ENCODE measurements at regions not wholly inside any gene's neighbourhood (a gene's known extent, or its start where the extent isn't known, plus 50 kb on each side); places are given as distances from the start of the nearest gene placed in this dataset.
"Not testable (repeated sequence)": the region's sequence is repeated elsewhere in the genome, so short reads cannot be mapped to it uniquely, and the experiment has no call there.

DNA sequence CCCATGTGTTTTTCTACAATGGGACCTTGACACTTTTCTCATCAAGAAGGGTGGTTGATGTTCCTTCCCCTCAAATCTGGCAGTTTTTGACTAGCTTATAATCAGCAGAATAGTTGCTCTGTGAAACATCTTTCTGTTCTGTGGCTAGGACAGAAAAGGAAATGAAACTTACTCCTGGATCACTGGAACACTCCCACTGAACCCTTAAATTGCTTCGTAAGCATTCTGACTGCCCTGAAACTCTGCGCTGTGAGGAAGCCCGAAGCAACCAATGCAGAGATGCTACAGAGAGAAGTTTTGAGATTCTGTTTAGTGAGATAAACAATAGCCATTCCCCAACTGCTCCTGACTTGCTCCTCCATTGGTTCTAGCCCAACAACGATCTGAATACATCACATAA, 602.2 kb downstream of the CENPC start:
- DNase-seq (ENCODE audit: low read depth in 1 of 2, low spot score in 1 of 2), result no peak

DNA sequence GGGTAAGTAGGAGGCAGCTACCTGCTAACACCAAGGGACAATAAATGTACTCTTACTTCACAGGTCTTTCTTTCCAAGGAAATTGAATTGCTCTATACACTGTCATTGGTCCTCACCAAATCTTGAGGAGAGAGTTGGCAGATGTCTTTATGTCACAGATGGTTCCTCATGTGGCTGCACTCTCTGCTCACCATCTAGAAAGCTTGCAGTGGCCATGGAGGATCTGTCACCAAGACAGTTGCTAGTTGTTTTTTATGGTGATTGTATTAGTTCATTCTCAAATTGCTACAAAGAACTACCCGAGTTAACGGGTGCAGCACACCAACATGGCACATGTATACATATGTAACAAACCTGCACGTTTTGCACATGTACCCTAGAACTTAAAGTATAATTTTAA, 613.3 kb downstream of the CENPC start:
- DNase-seq (ENCODE audit: low read depth in 1 of 2, low spot score in 1 of 2), result not testable (repeated sequence)

DNA sequence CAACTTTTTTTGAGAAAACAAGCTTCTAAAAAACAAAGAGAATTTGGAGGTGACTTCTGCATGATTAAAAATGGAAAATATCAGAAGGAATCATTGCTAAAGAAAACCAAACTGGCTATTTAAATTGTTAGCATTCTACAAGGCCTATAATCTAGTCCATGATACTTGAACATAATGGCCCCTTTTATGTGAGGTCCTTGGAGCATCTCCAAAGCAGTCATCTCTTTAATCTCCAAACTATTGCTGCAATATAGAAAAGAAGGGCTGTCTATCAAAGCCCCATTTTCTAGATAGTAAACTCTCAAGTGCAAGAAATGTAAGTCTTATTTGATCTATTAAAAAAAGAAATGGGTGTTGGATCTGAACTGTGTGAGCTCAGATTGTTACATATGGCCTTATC, 615.1 kb downstream of the CENPC start:
- no peak for DNase-seq (ENCODE audit: low read depth in 1 of 2, low spot score in 1 of 2)

DNA sequence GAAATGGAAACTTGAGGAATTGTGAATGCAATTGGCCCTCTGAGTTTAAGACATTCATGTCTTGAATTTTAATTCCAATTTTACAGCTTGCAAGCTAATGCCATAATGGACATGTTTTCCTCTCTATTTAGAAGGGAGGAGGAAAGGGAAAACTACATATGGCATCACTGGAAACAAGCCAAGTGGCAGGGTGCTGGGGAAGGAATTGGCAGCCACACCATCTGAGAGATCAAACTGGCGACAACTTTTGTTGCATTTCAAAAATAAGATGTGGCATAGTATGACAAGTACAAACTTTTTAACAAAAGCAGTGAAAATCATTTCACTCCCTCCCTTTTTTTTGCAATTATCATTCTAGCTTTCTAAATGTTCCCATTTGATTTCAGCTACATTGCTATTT, 615.6 kb downstream of the CENPC start:
- DNase-seq (ENCODE audit: low read depth in 1 of 2, low spot score in 1 of 2), result no peak

DNA sequence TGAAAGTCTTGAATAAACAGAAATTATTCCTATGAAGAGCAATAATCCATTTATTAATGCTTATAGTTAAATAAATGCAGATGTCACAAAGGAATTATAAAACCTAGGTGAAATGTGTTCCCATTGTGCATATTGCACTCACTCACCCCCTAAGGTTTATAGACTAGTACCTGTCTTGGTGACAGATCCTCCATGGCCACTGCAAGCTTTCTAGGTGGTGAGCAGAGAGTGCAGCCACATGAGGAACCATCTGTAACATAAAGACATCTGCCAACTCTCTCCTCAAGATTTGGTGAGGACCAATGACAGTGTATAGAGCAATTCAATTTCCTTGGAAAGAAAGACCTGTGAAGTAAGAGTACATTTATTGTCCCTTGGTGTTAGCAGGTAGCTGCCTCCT, 616.4 kb downstream of the CENPC start:
- not testable (repeated sequence) for DNase-seq (ENCODE audit: low read depth in 1 of 2, low spot score in 1 of 2)

DNA sequence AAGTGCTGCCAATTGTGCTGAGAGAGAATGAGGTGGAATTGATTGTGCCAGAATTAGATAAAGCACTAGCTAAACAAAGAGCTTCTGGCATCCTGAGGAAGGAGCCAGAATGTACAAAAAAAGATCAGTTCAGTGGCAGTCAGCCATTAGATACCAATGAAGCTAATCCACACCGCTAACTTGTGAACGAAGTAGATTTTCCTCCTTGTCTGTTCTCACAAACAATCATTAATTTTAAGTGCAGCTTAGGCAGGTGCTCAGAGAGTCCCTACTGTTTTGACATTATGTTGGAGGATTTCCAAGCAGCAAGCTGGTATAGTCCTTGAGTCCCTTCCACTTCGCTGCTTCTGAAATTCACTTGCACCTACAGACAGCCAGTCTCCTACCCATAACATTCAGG, 617.4 kb downstream of the CENPC start:
- no peak for DNase-seq (ENCODE audit: low read depth in 1 of 2, low spot score in 1 of 2)

DNA sequence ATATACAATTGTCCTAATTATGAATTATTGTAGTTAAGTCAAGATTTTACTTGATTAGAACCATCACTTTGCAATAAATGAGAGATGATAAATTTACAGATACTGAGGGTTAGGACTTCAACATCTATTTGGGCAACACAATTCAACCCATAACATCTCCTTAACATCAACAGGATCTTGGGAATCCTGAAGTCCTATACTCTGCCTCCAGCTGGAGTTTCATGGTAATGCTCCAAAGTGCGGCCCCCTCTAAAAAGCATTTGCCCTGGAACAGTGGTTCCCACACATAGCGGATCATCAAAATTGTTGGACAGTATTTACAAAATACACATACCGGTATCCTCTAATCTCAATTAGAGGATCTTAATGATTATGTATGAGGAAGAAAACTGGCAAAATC, 618.6 kb downstream of the CENPC start:
- no peak for DNase-seq (ENCODE audit: low read depth in 1 of 2, low spot score in 1 of 2)

DNA sequence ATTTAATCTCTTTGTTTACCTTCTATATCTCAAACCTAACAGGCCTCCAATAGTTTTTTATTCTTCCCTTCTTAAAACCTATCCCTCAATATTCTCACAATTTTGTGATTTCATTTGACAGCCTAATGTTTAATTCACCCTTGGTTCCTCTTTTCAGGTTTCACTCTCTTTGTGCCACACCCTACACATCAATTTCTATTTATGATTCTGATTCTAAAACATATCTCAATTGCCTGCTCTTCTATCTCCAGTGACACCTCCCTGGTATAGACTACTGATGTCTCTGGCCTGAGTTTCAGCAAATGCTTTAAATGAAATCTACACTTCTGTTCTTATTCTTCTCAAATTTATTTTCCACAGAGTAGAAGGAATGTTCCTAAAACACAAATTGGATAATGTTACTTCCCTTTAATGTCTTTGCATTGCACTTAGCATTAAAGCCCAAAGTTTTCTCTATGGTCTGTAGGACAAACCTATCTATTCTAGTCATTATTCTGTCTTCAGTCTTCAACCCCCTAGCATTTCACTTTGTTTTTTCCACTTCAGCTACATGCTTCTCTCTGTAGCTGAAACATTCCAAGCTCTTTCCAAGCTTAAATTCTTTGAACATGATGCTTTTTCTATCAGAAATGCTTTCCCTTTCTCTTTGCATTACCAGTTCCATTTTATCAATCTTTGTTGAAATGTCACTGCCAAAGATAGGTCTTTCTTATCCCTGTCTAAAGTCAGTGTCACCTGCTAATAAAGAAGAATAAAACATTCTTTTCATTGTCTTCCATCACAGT, 622.0 kb downstream of the CENPC start:
- no peak for DNase-seq (ENCODE audit: low read depth in 1 of 2, low spot score in 1 of 2)

DNA sequence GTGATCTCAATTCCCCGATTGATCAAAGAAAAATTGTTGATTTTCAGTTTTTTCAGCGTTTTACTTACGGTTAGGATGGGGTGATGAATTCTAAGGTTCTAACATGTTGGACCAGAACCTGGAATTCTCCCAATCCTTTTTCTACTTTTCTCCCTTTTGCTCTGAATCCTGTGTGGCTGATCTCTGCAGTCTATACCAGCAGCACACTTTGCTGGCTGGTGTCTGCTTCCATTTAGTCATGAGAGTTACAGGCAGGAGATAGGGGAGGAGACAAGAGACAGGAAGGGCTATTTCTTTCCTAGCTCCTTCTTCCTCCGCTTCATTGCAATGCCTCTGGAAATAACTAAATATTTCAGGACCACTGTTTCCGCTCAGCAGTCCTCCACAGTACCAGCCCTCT, 623.9 kb downstream of the CENPC start:
- DNase-seq (ENCODE audit: low read depth in 1 of 2, low spot score in 1 of 2), result no peak

DNA sequence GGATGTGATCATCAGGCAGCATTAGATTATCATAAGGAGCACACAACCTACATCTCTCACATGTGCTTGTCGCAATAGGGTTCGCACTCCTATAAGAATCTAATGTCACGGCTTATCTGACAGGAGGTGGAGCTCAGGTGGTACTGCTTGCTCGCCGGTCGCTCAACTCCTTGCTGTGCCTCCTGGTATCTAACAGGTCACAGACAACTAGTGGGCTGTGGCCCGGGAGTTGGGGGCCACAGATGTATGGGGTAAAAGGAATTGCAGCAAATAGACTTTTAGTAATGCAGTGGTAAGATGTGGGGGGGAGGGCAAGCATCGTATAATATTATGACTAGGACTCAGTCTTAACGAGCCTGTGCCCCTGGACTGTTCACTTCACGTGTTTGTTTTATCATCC, 624.8 kb downstream of the CENPC start:
- no peak for DNase-seq (ENCODE audit: low read depth in 1 of 2, low spot score in 1 of 2)

DNA sequence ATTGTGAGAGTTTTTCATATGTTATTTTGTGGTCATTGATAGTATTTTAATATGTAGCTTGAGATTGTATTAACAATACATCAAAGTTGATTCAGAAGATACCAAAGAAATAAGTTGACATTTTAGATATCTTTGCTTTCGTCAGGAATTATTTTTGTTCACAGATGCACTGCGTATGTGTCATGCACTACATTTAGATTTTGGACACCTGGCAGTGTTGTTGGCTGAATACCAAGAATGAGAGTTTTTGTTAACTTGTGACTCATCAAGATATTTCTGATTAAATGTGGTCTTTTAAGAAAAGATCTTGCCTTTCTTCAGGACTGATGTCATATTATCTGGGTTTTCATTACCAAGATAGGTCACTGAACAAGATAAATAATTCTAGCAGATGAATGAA, 633.4 kb downstream of the CENPC start:
- DNase-seq (ENCODE audit: low read depth in 1 of 2, low spot score in 1 of 2), result no peak

DNA sequence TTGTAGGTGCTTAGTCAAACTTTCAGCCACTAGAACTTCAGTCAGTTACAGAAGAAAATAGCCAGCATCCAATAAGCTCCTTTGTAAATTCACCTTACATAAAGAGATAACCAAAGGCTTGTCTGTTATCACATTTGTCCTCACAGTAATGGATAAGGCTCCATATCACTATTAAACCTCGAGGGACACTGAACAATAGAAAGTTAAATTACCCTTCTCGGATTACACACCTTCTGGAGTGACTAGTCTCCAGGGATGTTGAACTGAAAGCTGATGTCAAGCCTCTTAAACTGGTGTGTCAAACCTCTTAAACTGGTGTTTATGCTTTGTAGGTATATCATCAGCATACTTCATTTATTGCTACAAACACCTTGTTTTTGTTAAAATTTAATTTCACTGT, 639.0 kb downstream of the CENPC start:
- no peak for DNase-seq (ENCODE audit: low read depth in 1 of 2, low spot score in 1 of 2)

DNA sequence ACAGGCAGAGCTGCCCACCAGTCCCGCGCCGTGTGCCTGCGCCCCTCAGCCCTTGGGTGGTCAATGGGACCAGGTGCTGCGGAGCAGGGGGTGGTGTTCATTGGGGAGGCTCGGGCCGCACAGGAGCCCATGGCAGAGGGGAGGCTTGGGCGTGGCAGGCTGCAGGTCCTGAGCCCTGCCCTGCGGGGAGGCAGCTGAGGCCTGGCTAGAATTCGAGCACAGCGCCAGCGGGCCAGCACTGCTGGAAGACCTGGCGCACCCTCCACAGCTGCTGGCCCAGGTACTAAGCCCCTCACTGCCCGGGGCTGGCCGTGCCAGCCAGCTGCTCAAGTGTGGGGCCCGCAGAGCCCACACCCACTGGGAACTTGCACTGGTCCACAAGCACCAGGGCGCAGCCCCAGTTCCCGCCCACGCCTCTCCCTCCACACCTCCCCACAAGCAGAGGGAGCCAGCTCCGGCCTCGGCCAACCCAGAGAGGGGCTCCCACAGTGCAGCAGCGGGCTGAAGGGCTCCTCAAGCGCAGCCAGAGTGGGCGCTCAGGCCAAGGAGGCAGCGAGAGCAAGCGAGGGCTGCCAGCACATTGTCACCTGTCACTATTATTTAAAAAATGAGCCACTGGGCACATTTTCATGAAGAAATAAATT, 645.8 kb downstream of the CENPC start:
- no peak for DNase-seq (ENCODE audit: low read depth in 1 of 2, low spot score in 1 of 2)

DNA sequence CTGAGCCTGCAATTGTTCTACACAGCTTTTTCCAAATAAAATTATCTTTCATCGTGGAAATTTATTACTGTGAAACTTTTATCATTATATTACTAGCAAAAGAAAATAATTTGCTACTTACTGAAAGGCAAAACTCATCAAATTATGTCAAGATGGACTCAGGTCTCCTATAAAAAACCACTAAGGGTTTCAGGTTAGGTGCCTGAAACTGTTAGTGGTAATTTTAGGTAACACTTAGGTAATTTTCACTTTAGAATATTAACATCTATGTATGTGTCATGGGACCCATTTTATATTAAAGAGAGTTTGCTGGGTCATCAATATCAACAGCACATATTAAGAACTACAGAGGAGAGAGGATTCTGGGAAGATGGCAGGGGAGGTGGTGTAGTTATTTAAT, 651.5 kb downstream of the CENPC start:
- DNase-seq (ENCODE audit: low read depth in 1 of 2, low spot score in 1 of 2), result no peak

DNA sequence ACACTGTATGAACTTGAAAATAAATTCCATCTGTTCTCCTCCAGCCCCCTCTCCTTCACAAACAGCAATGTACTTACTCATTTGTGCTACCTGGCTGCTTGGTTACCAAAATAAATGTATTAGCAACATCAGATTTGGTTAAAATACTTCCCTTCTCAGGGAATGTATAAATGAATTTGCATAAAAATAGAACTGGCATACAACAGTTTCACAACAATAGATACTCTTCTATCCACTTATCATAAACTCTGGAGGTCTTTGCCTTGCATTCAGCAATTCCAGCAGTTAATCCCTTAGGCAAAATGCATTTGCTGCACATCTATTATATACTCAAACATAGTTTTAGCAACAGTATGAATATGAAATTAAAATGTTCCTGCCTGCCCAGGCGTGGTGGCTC, 658.2 kb downstream of the CENPC start:
- no peak for DNase-seq (ENCODE audit: low read depth in 1 of 2, low spot score in 1 of 2)

DNA sequence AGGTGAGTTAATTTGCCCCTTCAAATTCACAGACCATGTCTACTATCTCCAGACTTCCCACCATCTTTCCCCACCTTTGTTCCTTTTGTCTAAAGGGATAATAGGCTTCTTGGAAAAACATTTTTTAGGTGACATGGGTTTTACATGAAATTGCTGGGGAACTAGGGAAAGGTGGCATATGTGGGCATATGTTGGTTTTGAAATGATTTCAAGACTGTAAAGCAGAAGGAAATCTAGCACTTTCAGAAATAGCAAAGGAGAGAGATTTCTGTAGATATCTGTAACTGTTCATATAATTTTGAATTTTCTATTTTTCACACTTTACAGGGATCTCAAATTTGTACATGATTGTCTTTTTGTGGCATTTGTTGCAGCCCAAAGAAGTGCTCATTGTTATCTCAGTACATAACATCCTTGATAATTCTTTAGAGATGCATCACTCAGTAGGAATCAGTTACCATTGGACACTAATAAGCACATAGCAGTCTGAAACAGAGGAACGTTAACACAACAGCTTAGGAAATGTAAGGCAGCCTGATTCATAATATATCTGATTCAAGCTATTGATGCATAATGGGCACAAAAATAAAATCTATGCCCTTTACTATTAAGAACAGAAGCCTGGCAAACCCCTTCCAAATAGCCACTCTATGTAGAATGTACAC, 659.7 kb downstream of the CENPC start:
- DNase-seq (ENCODE audit: low read depth in 1 of 2, low spot score in 1 of 2), result no peak

DNA sequence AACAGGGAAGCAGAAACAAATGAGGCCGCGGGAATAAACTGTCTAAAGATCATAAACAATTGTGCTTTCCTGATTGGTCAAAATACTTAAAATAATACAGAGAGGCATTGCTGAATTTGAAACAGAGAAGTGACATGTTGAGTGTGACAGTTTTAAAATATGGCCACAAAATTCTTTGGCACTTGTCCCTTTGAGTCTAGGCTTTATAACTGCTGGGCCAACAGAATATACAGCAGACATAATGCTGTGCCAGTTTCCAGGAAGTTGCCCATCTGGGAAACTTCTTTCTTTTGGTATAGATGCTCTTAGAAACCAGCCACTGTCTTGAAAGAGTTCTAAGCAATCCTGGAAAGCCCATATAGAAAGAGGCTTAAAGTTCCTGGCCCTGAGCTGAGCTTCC, 668.4 kb downstream of the CENPC start:
- DNase-seq (ENCODE audit: low read depth in 1 of 2, low spot score in 1 of 2), result no peak

DNA sequence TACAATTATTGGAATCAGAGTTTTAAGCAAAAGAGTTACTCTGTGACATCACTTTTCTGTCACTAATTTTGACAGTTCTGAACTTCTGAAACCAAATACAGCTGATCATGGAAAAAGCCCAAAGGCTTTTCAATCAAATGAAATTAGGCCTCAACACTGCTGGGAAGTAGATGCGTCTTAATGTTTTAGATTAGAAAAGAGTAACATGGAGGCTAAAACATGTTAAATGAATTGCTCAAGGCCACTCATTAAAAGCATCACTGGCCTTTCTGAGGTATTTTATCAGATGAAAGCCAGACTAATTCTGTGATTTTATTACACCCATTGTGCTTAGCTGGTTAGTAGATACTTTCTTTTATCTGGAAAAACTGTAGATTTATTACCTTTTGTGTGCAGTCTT, 672.6 kb downstream of the CENPC start:
- DNase-seq (ENCODE audit: low read depth in 1 of 2, low spot score in 1 of 2), result no peak

DNA sequence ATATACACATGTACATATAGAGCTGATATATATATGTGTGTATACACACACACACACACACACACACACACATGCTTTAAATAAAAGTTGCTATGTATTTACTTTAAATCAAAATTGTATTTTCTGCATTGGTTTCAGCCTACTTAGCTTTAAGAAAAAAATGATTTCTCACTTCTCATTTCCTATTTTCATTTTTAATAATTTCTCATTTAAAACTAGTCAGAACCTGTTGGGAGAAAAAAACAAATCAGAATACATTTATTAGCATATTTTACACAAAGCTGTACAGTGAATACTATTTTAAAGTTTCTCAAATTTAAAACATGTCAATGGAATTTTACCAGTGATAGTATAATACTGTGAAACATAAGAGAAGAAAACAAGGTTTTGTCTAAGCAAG, 681.8 kb downstream of the CENPC start:
- no peak for DNase-seq (ENCODE audit: low read depth in 1 of 2, low spot score in 1 of 2)

DNA sequence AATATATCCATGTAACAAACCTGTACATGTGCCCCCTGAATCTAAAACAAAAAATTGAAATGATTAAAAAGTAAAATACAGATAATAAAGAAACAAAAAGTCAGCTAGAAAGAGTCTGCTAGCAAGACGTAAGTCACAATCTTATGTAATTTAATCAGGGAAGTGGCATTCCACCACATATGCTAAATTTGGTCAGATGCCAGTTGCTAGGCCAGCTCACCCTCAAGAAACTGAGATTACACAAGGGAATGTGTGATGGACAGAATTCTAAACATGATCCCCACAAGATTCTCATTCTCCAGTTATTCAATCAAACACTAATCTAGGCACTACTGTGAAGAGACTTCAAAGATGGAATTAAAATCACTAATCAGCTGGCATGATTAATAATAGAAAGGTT, 689.3 kb downstream of the CENPC start:
- no peak for DNase-seq (ENCODE audit: low read depth in 1 of 2, low spot score in 1 of 2)

DNA sequence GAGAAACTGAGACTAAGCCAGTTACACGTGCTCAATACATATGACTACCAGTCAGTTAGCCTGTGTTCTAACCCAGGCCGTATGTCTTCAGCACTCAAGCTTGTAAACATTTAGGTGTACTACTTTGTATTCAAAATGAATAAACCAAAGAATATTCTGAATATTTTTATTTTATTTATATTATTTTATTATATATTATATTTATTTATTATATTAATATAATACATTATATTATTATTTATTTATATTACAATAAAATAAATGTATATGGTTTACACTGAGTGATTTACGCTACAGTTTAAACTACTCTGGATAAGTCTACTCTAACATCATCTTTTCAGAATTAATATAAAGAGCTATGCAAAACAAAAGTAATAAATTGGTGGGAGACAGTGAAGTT, 691.5 kb downstream of the CENPC start:
- DNase-seq (ENCODE audit: low read depth in 1 of 2, low spot score in 1 of 2), result no peak

DNA sequence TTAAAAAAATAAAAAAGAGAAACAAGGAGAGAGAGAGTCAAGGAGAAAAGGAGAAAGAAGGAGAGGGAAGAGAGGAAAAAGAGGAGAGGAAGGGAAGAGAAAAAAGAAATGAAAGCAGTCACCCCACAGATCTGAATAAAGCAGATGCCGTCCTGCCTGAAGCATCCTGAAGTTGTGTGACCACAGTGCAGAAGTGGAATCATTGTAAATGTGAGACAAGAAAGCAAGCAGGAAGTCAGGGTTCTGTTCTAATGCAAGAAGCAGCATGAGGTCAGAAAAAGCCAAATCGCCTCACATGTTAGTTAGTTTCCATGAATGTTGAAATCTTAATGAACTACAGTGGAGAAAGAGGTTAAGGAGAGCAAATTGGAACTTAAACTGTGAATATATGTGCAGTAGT, 692.5 kb downstream of the CENPC start:
- DNase-seq (ENCODE audit: low read depth in 1 of 2, low spot score in 1 of 2), result no peak

DNA sequence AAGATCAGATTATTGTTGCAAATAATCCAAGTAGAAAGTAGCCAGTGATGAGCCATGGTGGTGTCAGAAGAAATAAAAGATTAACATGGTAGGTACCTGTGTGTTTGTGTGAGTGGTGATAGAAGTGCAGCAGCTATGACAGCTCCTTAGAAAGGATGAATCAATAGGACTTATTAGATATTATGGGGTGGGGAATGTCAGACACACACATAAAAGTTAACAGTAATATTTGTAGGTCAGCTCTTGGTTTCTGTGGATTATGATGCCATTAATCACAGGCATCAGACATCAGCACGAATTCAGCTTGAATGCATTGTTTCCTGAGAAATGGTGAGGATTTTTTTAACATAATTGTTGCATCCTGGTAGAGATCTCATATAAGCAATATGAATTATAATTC, 695.7 kb downstream of the CENPC start:
- DNase-seq (ENCODE audit: low read depth in 1 of 2, low spot score in 1 of 2), result no peak
